ENCODE measurements at regions not wholly inside any gene's neighbourhood (a gene's known extent, or its start where the extent isn't known, plus 50 kb on each side); places are given as distances from the start of the nearest gene placed in this dataset.

DNA sequence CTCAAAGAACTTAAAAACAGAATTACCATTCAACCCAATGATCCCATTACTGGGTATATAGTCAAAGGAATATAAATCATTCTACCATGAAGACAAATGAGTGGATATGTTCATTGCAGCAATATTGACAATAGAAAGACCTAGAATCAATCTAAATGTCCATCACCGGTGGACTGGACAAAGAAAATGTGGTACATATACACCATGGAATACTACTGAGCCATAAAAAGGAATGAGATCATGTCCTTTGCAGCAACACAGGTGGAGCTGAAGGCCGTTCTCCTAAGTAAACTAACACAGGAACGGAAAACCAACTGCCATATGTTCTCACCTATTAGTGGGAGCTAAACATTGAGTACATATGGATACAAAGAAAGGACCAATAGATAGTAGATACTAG lies 576.7 kb upstream of the CITED2 start:
- no peak for DNase-seq
- Histone ChIP-seq H3K4me1 (no peaks in the 10 kb centered on the region), H3K9me3 (replicated peaks) (peaks cover 53% of the 10 kb centered on the region), H3K27ac (replicated peaks) (no peak overlapping the region), H3K27me3 (ENCODE audit: low read depth) (no peaks in the 10 kb centered on the region), H3K36me3 (no peaks in the 10 kb centered on the region), H3K4me3 (no peak overlapping the region)
- intact Hi-C loops (cut with micrococcal nuclease), result no loop called here
- TF ChIP-seq, protein P1, sequence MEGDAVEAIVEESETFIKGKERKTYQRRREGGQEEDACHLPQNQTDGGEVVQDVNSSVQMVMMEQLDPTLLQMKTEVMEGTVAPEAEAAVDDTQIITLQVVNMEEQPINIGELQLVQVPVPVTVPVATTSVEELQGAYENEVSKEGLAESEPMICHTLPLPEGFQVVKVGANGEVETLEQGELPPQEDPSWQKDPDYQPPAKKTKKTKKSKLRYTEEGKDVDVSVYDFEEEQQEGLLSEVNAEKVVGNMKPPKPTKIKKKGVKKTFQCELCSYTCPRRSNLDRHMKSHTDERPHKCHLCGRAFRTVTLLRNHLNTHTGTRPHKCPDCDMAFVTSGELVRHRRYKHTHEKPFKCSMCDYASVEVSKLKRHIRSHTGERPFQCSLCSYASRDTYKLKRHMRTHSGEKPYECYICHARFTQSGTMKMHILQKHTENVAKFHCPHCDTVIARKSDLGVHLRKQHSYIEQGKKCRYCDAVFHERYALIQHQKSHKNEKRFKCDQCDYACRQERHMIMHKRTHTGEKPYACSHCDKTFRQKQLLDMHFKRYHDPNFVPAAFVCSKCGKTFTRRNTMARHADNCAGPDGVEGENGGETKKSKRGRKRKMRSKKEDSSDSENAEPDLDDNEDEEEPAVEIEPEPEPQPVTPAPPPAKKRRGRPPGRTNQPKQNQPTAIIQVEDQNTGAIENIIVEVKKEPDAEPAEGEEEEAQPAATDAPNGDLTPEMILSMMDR (IDR thresholded peaks at IDR 0.05; ENCODE audit: borderline replicate concordance), result no peak

DNA sequence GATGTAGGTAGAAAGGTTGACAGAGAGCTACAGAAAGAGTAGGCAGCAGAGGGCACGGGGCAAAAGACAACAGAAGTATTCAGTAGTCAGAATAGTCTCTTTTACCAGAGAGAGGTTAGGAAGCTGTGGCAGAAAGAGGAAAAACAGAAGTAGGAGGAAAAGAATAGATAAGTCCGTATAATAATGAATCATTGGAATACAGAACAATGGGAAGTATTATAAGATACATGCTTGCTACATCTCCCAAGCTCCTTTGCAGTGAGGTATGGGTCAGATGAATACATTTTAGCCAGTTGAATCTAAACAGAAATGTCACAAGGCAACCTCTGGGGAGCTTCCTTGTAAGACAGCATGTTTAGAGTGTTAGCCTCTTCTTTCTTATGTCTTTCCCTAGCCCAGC lies 570.5 kb upstream of the CITED2 start:
- TF ChIP-seq, protein P1 (IDR thresholded peaks at IDR 0.05; ENCODE audit: borderline replicate concordance), result no peak
- H3K4me1 ChIP-seq, result peaks cover 21% of the 10 kb centered on the region
- H3K36me3 ChIP-seq, result no peaks in the 10 kb centered on the region
- no peak overlapping the region for H3K27ac ChIP-seq (replicated peaks)
- DNase-seq, result no peak
- H3K27me3 ChIP-seq (ENCODE audit: low read depth), result no peaks in the 10 kb centered on the region
- intact Hi-C loops (cut with micrococcal nuclease), result no loop called here
- peaks cover 13% of the 10 kb centered on the region for H3K9me3 ChIP-seq (replicated peaks)
- H3K4me3 ChIP-seq, result no peak overlapping the region

DNA sequence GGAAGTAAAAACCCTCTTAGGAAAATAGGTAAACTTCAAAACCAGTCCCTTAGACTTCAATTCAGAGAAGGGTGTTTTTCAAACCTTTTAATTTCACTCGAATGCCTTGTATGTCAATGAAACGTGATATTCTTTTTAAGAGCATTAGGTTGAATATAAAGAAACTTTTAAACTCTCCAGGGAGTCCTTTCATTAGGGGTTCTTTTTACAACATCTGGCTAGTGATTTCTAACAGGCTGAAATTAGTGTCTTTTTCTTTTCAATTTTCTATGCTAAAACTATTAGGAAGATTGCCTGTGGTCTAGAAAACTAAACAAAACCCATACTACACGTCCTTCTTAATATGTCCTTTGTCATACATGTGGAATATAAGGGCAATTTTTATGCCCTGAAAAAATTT lies 569.7 kb upstream of the CITED2 start:
- no peak overlapping the region for H3K4me3 ChIP-seq
- no peaks in the 10 kb centered on the region for H3K36me3 ChIP-seq
- H3K27ac ChIP-seq (replicated peaks), result no peak overlapping the region
- peaks cover 21% of the 10 kb centered on the region for H3K4me1 ChIP-seq
- intact Hi-C loops (cut with micrococcal nuclease), result no loop called here
- no peaks in the 10 kb centered on the region for H3K27me3 ChIP-seq (ENCODE audit: low read depth)
- TF ChIP-seq, protein P1 (IDR thresholded peaks at IDR 0.05; ENCODE audit: borderline replicate concordance), result no peak
- no peak for DNase-seq
- H3K9me3 ChIP-seq (replicated peaks), result peaks cover 5% of the 10 kb centered on the region

DNA sequence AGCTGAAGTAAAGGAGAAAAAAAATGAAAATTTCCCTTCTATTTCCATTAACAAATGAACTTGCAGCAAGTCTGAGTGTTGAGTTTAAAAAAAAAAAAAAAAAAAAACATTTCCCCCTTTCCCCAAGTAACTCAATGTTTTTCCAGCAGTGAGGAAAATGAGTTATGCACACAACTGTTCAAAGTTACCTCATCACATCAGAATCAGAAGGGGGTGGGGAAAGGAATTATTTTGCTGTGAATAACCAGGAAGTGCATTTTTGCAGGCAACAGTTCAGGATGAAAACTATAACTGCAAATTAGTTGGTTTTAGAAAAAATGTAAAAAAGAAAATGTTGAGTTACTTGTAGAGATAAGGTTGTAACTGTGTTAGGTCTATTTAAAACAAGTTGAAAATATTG lies 568.9 kb upstream of the CITED2 start:
- Histone ChIP-seq H3K4me1 (peaks cover 21% of the 10 kb centered on the region), H3K27ac (replicated peaks) (peak overlapping the region; percentile 44), H3K4me3 (no peak overlapping the region), H3K36me3 (no peaks in the 10 kb centered on the region), H3K27me3 (ENCODE audit: low read depth) (no peaks in the 10 kb centered on the region), H3K9me3 (replicated peaks) (no peaks in the 10 kb centered on the region)
- TF ChIP-seq, protein P1 (IDR thresholded peaks at IDR 0.05; ENCODE audit: borderline replicate concordance), result no peak
- intact Hi-C loops (cut with micrococcal nuclease), result no loop called here
- no peak for DNase-seq

DNA sequence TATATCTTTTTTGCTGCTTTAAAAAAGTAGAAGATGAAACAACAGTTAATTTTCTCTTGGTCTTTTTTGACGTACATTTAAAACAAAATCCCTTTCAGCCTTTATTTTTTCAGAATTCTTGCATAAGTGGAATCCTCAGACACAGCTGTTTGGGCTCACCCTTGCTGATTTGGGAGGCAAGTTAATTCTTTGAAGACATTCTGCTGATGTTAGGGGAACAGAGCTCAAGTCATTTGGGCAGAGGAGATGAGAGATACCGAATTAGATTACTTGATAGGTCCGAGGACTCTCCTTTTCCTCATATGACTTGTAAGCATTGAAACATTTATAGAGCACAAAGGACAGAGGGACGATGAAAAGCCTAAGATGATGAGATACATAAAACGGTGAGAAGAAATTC lies 567.9 kb upstream of the CITED2 start:
- H3K27ac ChIP-seq (replicated peaks), result peak overlapping the region; percentile 44
- DNase-seq, result no peak
- no peaks in the 10 kb centered on the region for H3K27me3 ChIP-seq (ENCODE audit: low read depth)
- peaks cover 21% of the 10 kb centered on the region for H3K4me1 ChIP-seq
- TF ChIP-seq, protein P1 (IDR thresholded peaks at IDR 0.05; ENCODE audit: borderline replicate concordance), result no peak
- no peaks in the 10 kb centered on the region for H3K9me3 ChIP-seq (replicated peaks)
- H3K36me3 ChIP-seq, result no peaks in the 10 kb centered on the region
- intact Hi-C loops (cut with micrococcal nuclease), result no loop called here
- no peak overlapping the region for H3K4me3 ChIP-seq

- no peak overlapping the region for H3K4me3 ChIP-seq
- no peaks in the 10 kb centered on the region for H3K9me3 ChIP-seq (replicated peaks)
- TF ChIP-seq, protein P1 (IDR thresholded peaks at IDR 0.05; ENCODE audit: borderline replicate concordance), result no peak
- H3K27me3 ChIP-seq (ENCODE audit: low read depth), result no peaks in the 10 kb centered on the region
- H3K4me1 ChIP-seq, result peaks cover 21% of the 10 kb centered on the region
- intact Hi-C loops (cut with micrococcal nuclease), result no loop called here
- no peak for DNase-seq
- H3K36me3 ChIP-seq, result no peaks in the 10 kb centered on the region
- H3K27ac ChIP-seq (replicated peaks), result peak overlapping the region; percentile 44
Observed at GRCh38 chr6:139941826-139942225, 567.4 kb upstream of the CITED2 start.
